Heart right ventricle (tissue), 16 donors: ENCODE measurements at regions not wholly inside any gene's neighbourhood (a gene's known extent, or its start where the extent isn't known, plus 50 kb on each side); places are given as distances from the start of the nearest gene placed in this dataset.

ENCODE experiments used
- ATAC-seq, 8 donors: fragments of 200-7000 bp; cut with Tn5 transposase; one replicate each; pipeline ENCODE4 v1.9.1; 2020; ENCODE audit warnings: mild to moderate bottlenecking in 8 of 8, moderate library complexity in 8 of 8, moderate number of reproducible peaks in 1 of 8
- DNase-seq, 2 donors: peaks; one replicate each; pipeline ENCODE4 v3.0.0-alpha.2; 2020
- H3K27ac ChIP-seq, 10 donors: fragments of 200-600 bp; sonication (generic) in 2 of 10; one replicate each; pipeline versions ENCODE4 v1.5.0 to v1.8.0; 2020 to 2022; ENCODE audit warnings: mild to moderate bottlenecking in 3 of 10
- H3K27me3 ChIP-seq, 7 donors: fragments of 200-600 bp; one replicate each; pipeline ENCODE4 v1.8.0; 2021 to 2022; ENCODE audit warnings: mild to moderate bottlenecking in 2 of 7
- H3K36me3 ChIP-seq, 9 donors: fragments of 200-600 bp; sonication (generic) in 1 of 9; one replicate each; pipeline versions ENCODE4 v1.5.0 to v1.8.0; 2020 to 2022; ENCODE audit warnings: mild to moderate bottlenecking in 2 of 9
- H3K4me1 ChIP-seq, 9 donors: fragments of 200-600 bp; sonication (generic) in 1 of 9; one replicate each; pipeline versions ENCODE4 v1.5.0 to v1.8.0; 2020 to 2022; ENCODE audit warnings: mild to moderate bottlenecking in 4 of 9
- H3K4me3 ChIP-seq, 10 donors: fragments of 200-600 bp; sonication (generic) in 2 of 10; one replicate each; pipeline versions ENCODE4 v1.5.0 to v1.8.0; 2020 to 2022; ENCODE audit warnings: mild to moderate bottlenecking in 7 of 10, moderate library complexity in 2 of 10
- H3K9me3 ChIP-seq, 11 donors: fragments of 200-600 bp in 10 of 11; sonication (generic) in 2 of 11; one replicate each; pipeline versions ENCODE4 v1.5.0 to v1.8.0; 2013 to 2022; ENCODE audit warnings: mild to moderate bottlenecking in 2 of 11, control low read depth in 1 of 11, moderate library complexity in 1 of 11
- CTCF ChIP-seq, 9 donors: fragments of 200-600 bp; sonication (generic) in 2 of 9; IDR thresholded peaks; one replicate each; pipeline versions ENCODE4 v1.5.0 to v1.8.0; 2021 to 2022; ENCODE audit warnings: antibody characterized with exemption in 9 of 9, mild to moderate bottlenecking in 5 of 9, moderate library complexity in 1 of 9
- WGBS, 2 donors: extraction: QIAGEN DNeasy Blood & Tissue Kit; methylation state at CpG; one replicate each; pipeline ENCODE4 v1.1.7; 2013; ENCODE audit warnings: inconsistent platforms in 1 of 2; 5-methylcytosine and 5-hydroxymethylcytosine counted together
- intact Hi-C, 10 donors: fragments of 100-400 bp; cut with DNase I; formaldehyde crosslinking; loops; one replicate each; pipeline versions ENCODE4 v1.11.1 to v1.14.2; 2022
- donor health status: Arrhythmogenic right ventricular cardiomyopathy.
- donor health status: ischemic (EF 13 %, LVEDD 7.1; RV severe dilation, severe dysfunction).
- donor health status: healthy with polysubstance abuse.
- donor health status: DM: no; HTN: yes; CAD: no.
- donor health status: DM: no; HTN: no; CAD: no.
- donor health status: ischemic (EF 25% LVEDD 6.9; RV normal size, moderate dysfunction).
- donor health status: ischemic (EF 25% LVEDD 5.7; RV mildly dilated, moderate dysfunction).
- donor health status: healthy.
- donor health status: DM: yes; HTN: yes; CAD: no.
- donor health status: Ischemic cardiomyopathy.
- donor health status: ischemic (EF 35%, LVEDD 5.7; RV mildly dilated, moderate dysfunction).
- donor health status: nonischemic (EF 11% LVEDD 7.7; RV severe dilation, severe dysfunction).
- donor health status: DM: yes; HTN: yes; CAD: no.
- donor health status: PGD.
- donor health status: ischemic (EF 29% LVEDD 5.4; RV normal size, mild dysfunction).
- donor health status: nonischemic (EF 23%, LVEDD 6.1; RV moderate dilation, normal function).

- Histone ChIP-seq H3K27me3 (peaks cover 0 to 45% (median 35%) of the 10 kb centered on the region in 7 donors), H3K4me3 (no peak overlapping the region), H3K4me1 (no peaks in the 10 kb centered on the region), H3K27ac (no peak overlapping the region), H3K9me3 (peaks cover 0 to 6% (median 0%) of the 10 kb centered on the region in 11 donors), H3K36me3 (no peaks in the 10 kb centered on the region)
- DNase-seq, result no peak
- intact Hi-C loops, result no loop called here
- TF ChIP-seq CTCF (IDR thresholded peaks at IDR 0.05), result no peak
- ATAC-seq, result no peak
- 93 to 95% methylated on average over 18 of the region's 18 CpGs for WGBS, 2 donors
Observed at GRCh38 chr15:70415398-70415797, 317.7 kb upstream of the TLE3 start.

- H3K4me1 ChIP-seq, result no peaks in the 10 kb centered on the region
- 78 to 86% methylated on average over 5 of the region's 5 CpGs for WGBS, 2 donors
- ATAC-seq (no peak), DNase-seq (no peak)
- H3K27me3 ChIP-seq, result peaks cover 0 to 40% (median 28%) of the 10 kb centered on the region in 7 donors
- H3K36me3 ChIP-seq, result no peaks in the 10 kb centered on the region
- intact Hi-C loops, result no loop called here
- H3K9me3 ChIP-seq, result peaks cover 0 to 6% (median 0%) of the 10 kb centered on the region in 11 donors
- H3K4me3 ChIP-seq, result no peak overlapping the region
- TF ChIP-seq CTCF (IDR thresholded peaks at IDR 0.05), result no peak
- no peak overlapping the region for H3K27ac ChIP-seq
Observed at GRCh38 chr15:70414626-70415025, 316.9 kb upstream of the TLE3 start.

GRCh38 chr15:70412794-70413193 is 315.1 kb upstream of the TLE3 start:
- ATAC-seq (no peak), DNase-seq (no peak)
- Histone ChIP-seq H3K9me3 (peaks cover 0 to 15% (median 3%) of the 10 kb centered on the region in 11 donors), H3K27ac (no peak overlapping the region), H3K27me3 (peaks cover 0 to 21% (median 14%) of the 10 kb centered on the region in 7 donors), H3K4me1 (no peaks in the 10 kb centered on the region), H3K36me3 (no peaks in the 10 kb centered on the region), H3K4me3 (no peak overlapping the region)
- intact Hi-C loops, result no loop called here
- TF ChIP-seq CTCF (IDR thresholded peaks at IDR 0.05), result no peak

GRCh38 chr15:70411143-70411863 is 313.6 kb upstream of the TLE3 start:
- intact Hi-C loops, result no loop called here
- Histone ChIP-seq H3K36me3 (no peaks in the 10 kb centered on the region), H3K27me3 (peaks cover 0 to 16% (median 6%) of the 10 kb centered on the region in 7 donors), H3K4me3 (no peak overlapping the region), H3K9me3 (peaks cover 0 to 26% (median 4%) of the 10 kb centered on the region in 11 donors), H3K4me1 (no peaks in the 10 kb centered on the region), H3K27ac (no peak overlapping the region)
- 90 to 93% methylated on average over 10 of the region's 10 CpGs for WGBS, 2 donors
- DNase-seq, result no peak
- TF ChIP-seq CTCF (IDR thresholded peaks at IDR 0.05), result no peak
- no peak for ATAC-seq
